ENCODE measurements at regions not wholly inside any gene's neighbourhood (a gene's known extent, or its start where the extent isn't known, plus 50 kb on each side); places are given as distances from the start of the nearest gene placed in this dataset.

DNA sequence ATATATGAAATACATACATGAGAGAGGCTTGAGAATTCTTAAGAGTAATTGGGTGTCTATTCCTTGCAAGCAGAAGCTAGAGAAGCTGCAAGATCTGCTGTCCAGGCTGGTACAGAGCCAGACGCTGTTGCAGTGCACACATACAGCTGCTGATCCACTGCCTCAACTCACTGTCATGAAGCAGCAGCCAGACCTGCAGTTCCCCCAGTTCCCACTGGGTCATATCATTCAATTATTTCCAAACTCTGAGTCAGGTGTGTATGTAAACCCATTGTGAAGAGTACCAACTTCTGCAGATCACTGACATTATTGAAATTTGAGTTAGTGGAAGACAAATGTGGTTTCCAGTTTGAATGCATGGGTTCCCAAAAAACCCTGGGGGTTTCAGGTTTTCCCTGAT, 1212.8 kb upstream of the ADGRL3 start:
- TF ChIP-seq, protein P1, sequence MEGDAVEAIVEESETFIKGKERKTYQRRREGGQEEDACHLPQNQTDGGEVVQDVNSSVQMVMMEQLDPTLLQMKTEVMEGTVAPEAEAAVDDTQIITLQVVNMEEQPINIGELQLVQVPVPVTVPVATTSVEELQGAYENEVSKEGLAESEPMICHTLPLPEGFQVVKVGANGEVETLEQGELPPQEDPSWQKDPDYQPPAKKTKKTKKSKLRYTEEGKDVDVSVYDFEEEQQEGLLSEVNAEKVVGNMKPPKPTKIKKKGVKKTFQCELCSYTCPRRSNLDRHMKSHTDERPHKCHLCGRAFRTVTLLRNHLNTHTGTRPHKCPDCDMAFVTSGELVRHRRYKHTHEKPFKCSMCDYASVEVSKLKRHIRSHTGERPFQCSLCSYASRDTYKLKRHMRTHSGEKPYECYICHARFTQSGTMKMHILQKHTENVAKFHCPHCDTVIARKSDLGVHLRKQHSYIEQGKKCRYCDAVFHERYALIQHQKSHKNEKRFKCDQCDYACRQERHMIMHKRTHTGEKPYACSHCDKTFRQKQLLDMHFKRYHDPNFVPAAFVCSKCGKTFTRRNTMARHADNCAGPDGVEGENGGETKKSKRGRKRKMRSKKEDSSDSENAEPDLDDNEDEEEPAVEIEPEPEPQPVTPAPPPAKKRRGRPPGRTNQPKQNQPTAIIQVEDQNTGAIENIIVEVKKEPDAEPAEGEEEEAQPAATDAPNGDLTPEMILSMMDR (IDR thresholded peaks at IDR 0.05) = no peak
- TF ChIP-seq POLR2A (IDR thresholded peaks at IDR 0.05) (no peak), EP300 (IDR thresholded peaks at IDR 0.05) (no peak)

Data from tibial nerve (tissue), 4 donors.